ENCODE measurements at regions not wholly inside any gene's neighbourhood (a gene's known extent, or its start where the extent isn't known, plus 50 kb on each side); places are given as distances from the start of the nearest gene placed in this dataset.
"Not testable (repeated sequence)": the region's sequence is repeated elsewhere in the genome, so short reads cannot be mapped to it uniquely, and the experiment has no call there.

DNA sequence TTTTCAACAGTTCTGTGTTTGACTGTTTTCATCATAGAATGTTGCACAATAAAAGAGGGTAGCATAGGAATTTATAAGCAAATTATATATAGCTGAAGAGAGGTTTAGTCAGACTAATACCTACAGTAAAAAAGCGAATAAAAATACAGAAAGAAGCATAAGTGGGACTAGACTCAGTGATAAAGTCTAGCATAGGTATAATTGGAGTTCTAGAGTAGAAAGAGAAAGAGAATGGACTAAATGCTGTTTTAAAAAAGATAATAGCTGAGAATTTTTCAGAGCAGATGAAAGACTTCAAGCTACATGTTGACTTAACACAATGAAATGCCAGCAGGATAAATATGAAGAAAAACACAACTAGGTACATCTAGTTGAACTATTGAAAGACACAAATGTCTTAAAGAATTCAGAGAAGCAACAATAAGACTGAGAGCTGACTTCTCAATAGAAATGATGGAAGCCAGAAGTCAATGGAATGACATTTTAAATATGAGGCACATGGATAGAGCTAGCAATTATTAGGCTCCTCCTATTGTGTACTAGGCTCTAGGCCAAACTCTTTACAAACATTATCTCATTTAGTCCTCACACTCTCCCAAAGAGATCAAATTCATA is 573.9 kb downstream of the ZNF608 start:
- H3K36me3 Mint-ChIP-seq (ENCODE audit: insufficient read depth in 1 of 3, low read depth in 3 of 3) = peaks cover 28 to 53% (median 35%) of the 10 kb centered on the region in 3 experiments
- H3K4ac ChIP-seq (ENCODE audit: low read depth, low read length) = no peak overlapping the region
- H3K18ac ChIP-seq (ENCODE audit: insufficient read length, low read depth, low read length) = no peak overlapping the region
- no peaks in the 10 kb centered on the region for H3K79me2 ChIP-seq (ENCODE audit: insufficient read depth, low read length)
- no peak overlapping the region for H2BK12ac ChIP-seq (ENCODE audit: insufficient read length, low read depth, low read length)
- H2BK120ac ChIP-seq (ENCODE audit: low read depth, low read length, poor library complexity, severe bottlenecking) = no peak overlapping the region
- no peak overlapping the region for H3K56ac ChIP-seq (ENCODE audit: insufficient read length, low read depth, low read length)
- H3K27me3 Mint-ChIP-seq (ENCODE audit: low read depth) = no peaks in the 10 kb centered on the region
- no peak overlapping the region for H3K9ac ChIP-seq (ENCODE audit: extremely low read depth, insufficient read length, low read length)
- H3K23me2 ChIP-seq (ENCODE audit: insufficient read length, low read depth, low read length, poor library complexity, severe bottlenecking) = no peaks in the 10 kb centered on the region
- no peaks in the 10 kb centered on the region for H3K79me1 ChIP-seq (ENCODE audit: insufficient read depth, low read depth, low read length, poor library complexity, severe bottlenecking)
- H3T11ph ChIP-seq (ENCODE audit: low read length) = no peak overlapping the region
- H2BK15ac ChIP-seq (ENCODE audit: low read depth, low read length) = no peak overlapping the region
- H3K4me3 Mint-ChIP-seq = no peak overlapping the region
- no peak overlapping the region for H4K5ac ChIP-seq (ENCODE audit: insufficient read length, low read depth, low read length)
- H2BK20ac ChIP-seq (ENCODE audit: low read depth, low read length, poor library complexity, severe bottlenecking) = no peak overlapping the region
- no peak overlapping the region for H2AFZ ChIP-seq (ENCODE audit: low read length)
- no peak overlapping the region for H3K23ac ChIP-seq (ENCODE audit: insufficient read length, low read depth, low read length)
- no peak overlapping the region for H4K8ac ChIP-seq (replicated peaks; ENCODE audit: insufficient read length, low read depth, low read length)
- no peak overlapping the region for H3K14ac ChIP-seq (ENCODE audit: insufficient read depth, low read length)
- no peak overlapping the region for H2AK5ac ChIP-seq (ENCODE audit: insufficient read length, low read length)
- H3K9me3 Mint-ChIP-seq = peaks cover 41 to 47% of the 10 kb centered on the region in 2 experiments
- no peak for DNase-seq
- H2BK5ac ChIP-seq (ENCODE audit: insufficient read length, low read length) = no peak overlapping the region
- no peak overlapping the region for H3K27ac Mint-ChIP-seq
- H3K27ac ChIP-seq (ENCODE audit: insufficient read length, low read depth, low read length) = no peak overlapping the region
- H3K4me1 ChIP-seq (ENCODE audit: insufficient read depth, low read length) = no peaks in the 10 kb centered on the region
- H4K20me1 ChIP-seq (ENCODE audit: control insufficient read depth, insufficient read depth, insufficient read length) = no peaks in the 10 kb centered on the region
- WGBS (ENCODE audit: extremely low coverage, insufficient read length, low lambda C conversion rate) = no CpG with 5 or more reads among the region's 1 CpG
- TF ChIP-seq, protein P1, sequence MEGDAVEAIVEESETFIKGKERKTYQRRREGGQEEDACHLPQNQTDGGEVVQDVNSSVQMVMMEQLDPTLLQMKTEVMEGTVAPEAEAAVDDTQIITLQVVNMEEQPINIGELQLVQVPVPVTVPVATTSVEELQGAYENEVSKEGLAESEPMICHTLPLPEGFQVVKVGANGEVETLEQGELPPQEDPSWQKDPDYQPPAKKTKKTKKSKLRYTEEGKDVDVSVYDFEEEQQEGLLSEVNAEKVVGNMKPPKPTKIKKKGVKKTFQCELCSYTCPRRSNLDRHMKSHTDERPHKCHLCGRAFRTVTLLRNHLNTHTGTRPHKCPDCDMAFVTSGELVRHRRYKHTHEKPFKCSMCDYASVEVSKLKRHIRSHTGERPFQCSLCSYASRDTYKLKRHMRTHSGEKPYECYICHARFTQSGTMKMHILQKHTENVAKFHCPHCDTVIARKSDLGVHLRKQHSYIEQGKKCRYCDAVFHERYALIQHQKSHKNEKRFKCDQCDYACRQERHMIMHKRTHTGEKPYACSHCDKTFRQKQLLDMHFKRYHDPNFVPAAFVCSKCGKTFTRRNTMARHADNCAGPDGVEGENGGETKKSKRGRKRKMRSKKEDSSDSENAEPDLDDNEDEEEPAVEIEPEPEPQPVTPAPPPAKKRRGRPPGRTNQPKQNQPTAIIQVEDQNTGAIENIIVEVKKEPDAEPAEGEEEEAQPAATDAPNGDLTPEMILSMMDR (conservative IDR thresholded peaks at IDR 0.05) = no peak
- H3K27me3 ChIP-seq (ENCODE audit: insufficient read depth, low read length) = no peaks in the 10 kb centered on the region
- H3K4me2 ChIP-seq (ENCODE audit: insufficient read depth, insufficient read length, low read length) = no peak overlapping the region
- peaks cover 6 to 9% of the 10 kb centered on the region in 2 experiments; a peak in 3 of 4 replicates for H3K4me1 Mint-ChIP-seq
- H4K91ac ChIP-seq (ENCODE audit: insufficient read length, low read depth, low read length) = no peak overlapping the region
- H3K9me3 ChIP-seq (ENCODE audit: control insufficient read depth, low read depth, low read length) = peaks cover 9% of the 10 kb centered on the region

DNA sequence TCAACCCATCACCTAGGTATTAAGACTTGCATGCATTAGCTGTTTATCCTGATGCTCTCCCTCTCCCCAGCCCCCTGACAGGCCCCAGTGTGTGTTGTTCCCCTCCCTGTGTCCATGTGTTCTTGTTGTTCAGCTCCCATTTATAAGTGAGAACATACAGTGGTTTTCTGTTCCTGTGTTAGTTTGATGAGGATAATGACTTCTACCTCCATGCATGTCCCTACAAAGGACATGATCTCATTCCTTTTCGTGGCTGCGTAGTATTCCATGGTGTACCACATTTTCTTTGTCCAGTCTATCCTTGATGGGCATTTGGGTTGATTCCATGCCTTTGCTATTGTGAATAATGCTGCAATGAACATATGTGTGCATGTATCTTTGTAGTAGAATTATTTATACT is 578.3 kb downstream of the ZNF608 start:
- H3K4me1 ChIP-seq (ENCODE audit: insufficient read depth, low read length); H2AK5ac ChIP-seq (ENCODE audit: insufficient read length, low read length); H3K9me3 ChIP-seq (ENCODE audit: control insufficient read depth, low read depth, low read length); H3K79me1 ChIP-seq (ENCODE audit: insufficient read depth, low read depth, low read length, poor library complexity, severe bottlenecking); H3K14ac ChIP-seq (ENCODE audit: insufficient read depth, low read length); H3K79me2 ChIP-seq (ENCODE audit: insufficient read depth, low read length); H2AFZ ChIP-seq (ENCODE audit: low read length); H3K56ac ChIP-seq (ENCODE audit: insufficient read length, low read depth, low read length); H3K23me2 ChIP-seq (ENCODE audit: insufficient read length, low read depth, low read length, poor library complexity, severe bottlenecking); H3K4ac ChIP-seq (ENCODE audit: low read depth, low read length); H2BK15ac ChIP-seq (ENCODE audit: low read depth, low read length); H4K5ac ChIP-seq (ENCODE audit: insufficient read length, low read depth, low read length); H4K91ac ChIP-seq (ENCODE audit: insufficient read length, low read depth, low read length); H2BK5ac ChIP-seq (ENCODE audit: insufficient read length, low read length); H3K27ac Mint-ChIP-seq; H3K4me2 ChIP-seq (ENCODE audit: insufficient read depth, insufficient read length, low read length); H3K27me3 ChIP-seq (ENCODE audit: insufficient read depth, low read length); H2BK12ac ChIP-seq (ENCODE audit: insufficient read length, low read depth, low read length); H3K23ac ChIP-seq (ENCODE audit: insufficient read length, low read depth, low read length); H4K8ac ChIP-seq (replicated peaks; ENCODE audit: insufficient read length, low read depth, low read length); H3K18ac ChIP-seq (ENCODE audit: insufficient read length, low read depth, low read length); H2BK120ac ChIP-seq (ENCODE audit: low read depth, low read length, poor library complexity, severe bottlenecking); H4K20me1 ChIP-seq (ENCODE audit: control insufficient read depth, insufficient read depth, insufficient read length); H3K4me3 Mint-ChIP-seq; H3K27me3 Mint-ChIP-seq (ENCODE audit: low read depth); H3K9ac ChIP-seq (ENCODE audit: extremely low read depth, insufficient read length, low read length); H3T11ph ChIP-seq (ENCODE audit: low read length); H2BK20ac ChIP-seq (ENCODE audit: low read depth, low read length, poor library complexity, severe bottlenecking); DNase-seq; H3K27ac ChIP-seq (ENCODE audit: insufficient read length, low read depth, low read length): not testable (repeated sequence)
- no CpG with 5 or more reads among the region's 2 CpGs for WGBS (ENCODE audit: extremely low coverage, insufficient read length, low lambda C conversion rate)
- Mint-ChIP-seq H3K36me3 (ENCODE audit: insufficient read depth in 1 of 3, low read depth in 3 of 3) (peaks cover 16 to 34% (median 25%) of the 10 kb centered on the region in 3 experiments), H3K4me1 (peaks cover 6 to 13% of the 10 kb centered on the region in 2 experiments), H3K9me3 (peaks cover 28 to 29% of the 10 kb centered on the region in 2 experiments)
